A549 (cell line): ENCODE measurements at regions not wholly inside any gene's neighbourhood (a gene's known extent, or its start where the extent isn't known, plus 50 kb on each side); places are given as distances from the start of the nearest gene placed in this dataset.

ENCODE experiments used
- ATAC-seq, 2 experiments: fragments of 200-7000 bp in 1 of 2; fragments of >200 bp in 1 of 2; cut with Nextera tagmentation in 1 of 2; cut with Tn5 transposase in 1 of 2; 3 replicates each; pipeline versions ENCODE4 v1.8.0 to v1.9.1; 2018 to 2020; ENCODE audit warnings: mild to moderate bottlenecking in 1 of 2, moderate library complexity in 1 of 2
- CTCF ChIA-PET: fragments of 300-600 bp; sonication (Branson Sonifier 250); formaldehyde crosslinking; extraction: SDS; loops from one replicate; lab custom pipeline; 2021; ENCODE audit warnings: antibody characterized with exemption, inconsistent platforms; lab: Yijun Ruan, JAX
- POLR2A ChIA-PET: fragments of 350-600 bp; formaldehyde crosslinking; extraction: SDS; loops from one replicate; lab custom pipeline; 2021; ENCODE audit warnings: antibody characterized with exemption, inconsistent platforms; lab: Yijun Ruan, JAX
- DNase-seq, 2 experiments: peaks; one replicate each; pipeline versions ENCODE4 v3.0.0 to v3.0.0-alpha.2; 2011 to 2016; ENCODE audit warnings: low read depth in 1 of 2, low spot score in 1 of 2
- FAIRE-seq: peaks from 2 replicates; lab custom pipeline; 2011; peaks lifted over from hg19 to GRCh38; lab: Jason Lieb, UNC
- H3K27ac ChIP-seq, 2 experiments: fragments of >200 bp; sonication (Bioruptor Twin); formaldehyde crosslinking; 3 replicates each; pipeline ENCODE4 v1.5.1; 2016 to 2017
- H3K4me1 ChIP-seq: fragments of >200 bp; sonication (Bioruptor Twin); formaldehyde crosslinking; 3 replicates; pipeline ENCODE4 v1.6.1; 2016
- H3K4me2 ChIP-seq: fragments of >200 bp; sonication (Bioruptor Twin); formaldehyde crosslinking; 3 replicates; pipeline ENCODE4 v1.6.1; 2016
- H3K4me3 ChIP-seq: fragments of >200 bp; sonication (Bioruptor Twin); formaldehyde crosslinking; 3 replicates; pipeline ENCODE4 v1.5.1; 2016
- H3K9me3 ChIP-seq: fragments of >200 bp; sonication (Bioruptor Twin); formaldehyde crosslinking; 3 replicates; pipeline ENCODE4 v1.6.1; 2016
- CBX8 ChIP-seq: fragments of 200-600 bp; sonication (generic); IDR thresholded peaks from 2 replicates; pipeline ENCODE4 v1.6.1; 2016
- CEBPB ChIP-seq, 2 experiments: fragments of >200 bp in 1 of 2; sonication (Bioruptor Twin) in 1 of 2; formaldehyde crosslinking in 1 of 2; IDR thresholded peaks; 2 replicates each; pipeline ENCODE4 v1.6.1; 2012 to 2016
- CHD2 ChIP-seq: fragments of 150-350 bp; IDR thresholded peaks from 2 replicates; pipeline ENCODE4 v1.6.1; 2014; ENCODE audit warnings: low read length; ENCODE audit not compliant: partially characterized antibody
- ELK1 ChIP-seq: fragments of 150-350 bp; IDR thresholded peaks from 2 replicates; pipeline ENCODE4 v1.6.1; 2014; ENCODE audit warnings: low read depth, mild to moderate bottlenecking, low read length
- FOSL2 ChIP-seq, 2 experiments: fragments of 450-650 bp in 1 of 2; fragments of >200 bp in 1 of 2; sonication (Bioruptor Twin) in 1 of 2; formaldehyde crosslinking; IDR thresholded peaks; 2 replicates each; pipeline versions ENCODE4 v1.5.0 to v1.6.1; 2016 to 2020; ENCODE audit warnings: mild to moderate bottlenecking in 1 of 2, moderate library complexity in 1 of 2
- HEYL ChIP-seq: fragments of 250-450 bp; sonication (Bioruptor Pico); IDR thresholded peaks from 2 replicates; pipeline ENCODE4 v1.8.0; 2021; ENCODE audit warnings: mild to moderate bottlenecking, moderate library complexity
- HOXB5 ChIP-seq: fragments of 250-450 bp; sonication (Bioruptor Pico); IDR thresholded peaks from 2 replicates; pipeline ENCODE4 v1.5.0; 2020; ENCODE audit warnings: mild to moderate bottlenecking, moderate library complexity
- MAFK ChIP-seq: fragments of 450-650 bp; IDR thresholded peaks from 2 replicates; pipeline ENCODE4 v1.6.1; 2014; ENCODE audit not compliant: partially characterized antibody
- MAX ChIP-seq: IDR thresholded peaks from 2 replicates; pipeline ENCODE4 v1.6.1; 2012
- MAZ ChIP-seq: fragments of 150-350 bp; IDR thresholded peaks from 2 replicates; pipeline ENCODE4 v1.6.1; 2014; ENCODE audit warnings: antibody characterized with exemption, low read depth, low read length, borderline replicate concordance
- MYC ChIP-seq: IDR thresholded peaks from 2 replicates; pipeline ENCODE4 v1.6.1; 2012; ENCODE audit warnings: mild to moderate bottlenecking, inconsistent platforms, low read length, improper control_type of control experiment, borderline replicate concordance
- NFE2L2 ChIP-seq: fragments of 150-350 bp; conservative IDR thresholded peaks from 2 replicates; pipeline ENCODE4 v1.6.1; 2014; ENCODE audit warnings: low read length
- PBX3 ChIP-seq: IDR thresholded peaks from 2 replicates; pipeline ENCODE4 v1.6.1; 2012
- PHF8 ChIP-seq: fragments of 200-600 bp; sonication (generic); IDR thresholded peaks from 2 replicates; pipeline ENCODE4 v1.6.1; 2016; ENCODE audit warnings: low read depth, mild to moderate bottlenecking, antibody characterized with exemption, moderate library complexity, borderline replicate concordance
- POLR2AphosphoS2 ChIP-seq: conservative IDR thresholded peaks from 2 replicates; pipeline ENCODE4 v1.6.1; 2012; ENCODE audit warnings: low read length, improper control_type of control experiment, inconsistent platforms
- RAD21 ChIP-seq, 2 experiments: fragments of >200 bp in 1 of 2; sonication (Bioruptor Twin) in 1 of 2; formaldehyde crosslinking in 1 of 2; IDR thresholded peaks in 1 of 2; conservative IDR thresholded peaks in 1 of 2; 2 replicates in 1 of 2; 3 replicates in 1 of 2; pipeline ENCODE4 v1.6.1; 2012 to 2018; ENCODE audit warnings: inconsistent platforms in 1 of 2
- RARB ChIP-seq: fragments of 250-450 bp; sonication (Bioruptor Pico); IDR thresholded peaks from 2 replicates; pipeline ENCODE4 v1.8.0; 2021; ENCODE audit warnings: mild to moderate bottlenecking, moderate library complexity
- RNF2 ChIP-seq: fragments of 200-600 bp; sonication (generic); IDR thresholded peaks from 2 replicates; pipeline ENCODE4 v1.6.1; 2016; ENCODE audit warnings: low read depth, mild to moderate bottlenecking, antibody characterized with exemption, moderate library complexity, borderline replicate concordance
- SREBF2 ChIP-seq: fragments of 450-650 bp; IDR thresholded peaks from 2 replicates; pipeline ENCODE4 v1.6.1; 2014; ENCODE audit warnings: mild to moderate bottlenecking, moderate library complexity
- USF2 ChIP-seq: fragments of 450-650 bp; IDR thresholded peaks from 2 replicates; pipeline ENCODE4 v1.6.1; 2014; ENCODE audit warnings: antibody characterized with exemption
- ZC3H11A ChIP-seq: fragments of 450-650 bp; IDR thresholded peaks from 2 replicates; pipeline ENCODE4 v1.6.1; 2014; ENCODE audit warnings: antibody characterized with exemption, mild to moderate bottlenecking
- ZSCAN20 ChIP-seq: fragments of 250-450 bp; sonication (Bioruptor Pico); IDR thresholded peaks from 2 replicates; pipeline ENCODE4 v1.8.0; 2022; ENCODE audit warnings: mild to moderate bottlenecking, moderate library complexity
- WGBS: methylation state at CpG from one replicate; pipeline ENCODE4 v1.1.6; 2017; ENCODE audit errors: missing lambda C conversion rate; 5-methylcytosine and 5-hydroxymethylcytosine counted together

GRCh38 chr5:30572279-30572678 is 621.2 kb upstream of the CDH6 start:
- H3K9me3 ChIP-seq: no peaks in the 10 kb centered on the region; the same call in 2 of the 3 replicates
- CTCF ChIA-PET: no interaction called here
- WGBS: 0% methylated on average over 1 of the region's 1 CpG
- H3K4me2 ChIP-seq: no peak overlapping the region
- POLR2A ChIA-PET: no interaction called here
- DNase-seq (no peak), FAIRE-seq (no peak), ATAC-seq (no peak)
- no peak overlapping the region for H3K4me3 ChIP-seq
- H3K27ac ChIP-seq: no peak overlapping the region
- TF ChIP-seq HEYL (CRISPR knock-in tag): no peak
- TF ChIP-seq MYC: no peak
- TF ChIP-seq CEBPB (IDR thresholded peaks at IDR 0.05): no peak
- TF ChIP-seq RARB (CRISPR knock-in tag): no peak
- no peak for TF ChIP-seq PHF8
- TF ChIP-seq NFE2L2: no peak
- no peak for TF ChIP-seq HOXB5 (CRISPR knock-in tag)
- TF ChIP-seq SREBF2: no peak
- TF ChIP-seq MAZ: no peak
- TF ChIP-seq MAX: no peak
- TF ChIP-seq CHD2: no peak
- no peak for TF ChIP-seq ELK1
- TF ChIP-seq CBX8: no peak
- TF ChIP-seq USF2: no peak
- TF ChIP-seq ZC3H11A: no peak
- TF ChIP-seq RNF2: no peak
- no peak for TF ChIP-seq POLR2AphosphoS2
- TF ChIP-seq FOSL2 (IDR thresholded peaks at IDR 0.05): no peak
- TF ChIP-seq FOSL2 (CRISPR knock-in tag; IDR thresholded peaks at IDR 0.05): no peak
- no peak for TF ChIP-seq PBX3
- H3K4me1 ChIP-seq: no peaks in the 10 kb centered on the region

GRCh38 chr5:30561771-30562170 is 631.7 kb upstream of the CDH6 start:
- FAIRE-seq: no peak
- ChIA-PET POLR2A (no interaction called here), CTCF (no interaction called here)
- H3K4me2 ChIP-seq: no peak overlapping the region
- no peak overlapping the region for H3K4me3 ChIP-seq
- H3K9me3 ChIP-seq: no peaks in the 10 kb centered on the region; the same call in 1 of the 3 replicates
- TF ChIP-seq ZSCAN20 (CRISPR knock-in tag) (no peak), NFE2L2 (no peak), RAD21 (conservative IDR thresholded peaks at IDR 0.05 in 1 of 2, IDR thresholded peaks at IDR 0.05 in 1 of 2) (no peak)
- TF ChIP-seq, all 56 proteins: peak for 0
- DNase-seq: no peak
- H3K4me1 ChIP-seq: no peaks in the 10 kb centered on the region
- 22% methylated on average over 2 of the region's 2 CpGs for WGBS
- no peak overlapping the region for H3K27ac ChIP-seq
- no peak for ATAC-seq

GRCh38 chr5:30551618-30552017 is 641.9 kb upstream of the CDH6 start:
- FAIRE-seq (no peak), DNase-seq (no peak), ATAC-seq (no peak)
- ChIA-PET CTCF (no interaction called here), POLR2A (no interaction called here)
- Histone ChIP-seq H3K4me2 (no peak overlapping the region), H3K9me3 (no peaks in the 10 kb centered on the region), H3K4me1 (no peaks in the 10 kb centered on the region), H3K27ac (no peak overlapping the region), H3K4me3 (no peak overlapping the region)
- 34% methylated on average over 4 of the region's 4 CpGs for WGBS
- peak; percentile 67 for TF ChIP-seq MAFK
- TF ChIP-seq PHF8: no peak
